Kidney epithelial cell (primary cell): ENCODE measurements at regions not wholly inside any gene's neighbourhood (a gene's known extent, or its start where the extent isn't known, plus 50 kb on each side); places are given as distances from the start of the nearest gene placed in this dataset.
"Not testable (repeated sequence)": the region's sequence is repeated elsewhere in the genome, so short reads cannot be mapped to it uniquely, and the experiment has no call there.

ENCODE experiments used
- DNase-seq: peaks from one replicate; pipeline ENCODE4 v3.0.0-alpha.2; 2010; ENCODE audit warnings: low read depth
- H3K27me3 ChIP-seq: 2 replicates; pipeline ENCODE4 v1.6.0; 2011; ENCODE audit warnings: low read length; ENCODE audit not compliant: control insufficient read depth, insufficient read depth
- H3K36me3 ChIP-seq: 2 replicates; pipeline ENCODE4 v1.5.1; 2011; ENCODE audit warnings: low read length; ENCODE audit not compliant: control insufficient read depth, insufficient read depth
- H3K4me3 ChIP-seq: 2 replicates; pipeline ENCODE4 v1.5.1; 2011; ENCODE audit warnings: low read depth, mild to moderate bottlenecking, control low read depth, low read length
- CTCF ChIP-seq: IDR thresholded peaks from 2 replicates; pipeline ENCODE4 v1.5.1; 2011; ENCODE audit warnings: mild to moderate bottlenecking, moderate library complexity, low read length, control low read depth, inconsistent platforms; ENCODE audit not compliant: insufficient read depth, poor library complexity, severe bottlenecking

- Histone ChIP-seq H3K27me3 (no peaks in the 10 kb centered on the region), H3K4me3 (no peak overlapping the region), H3K36me3 (no peaks in the 10 kb centered on the region)
- no peak for TF ChIP-seq CTCF
- no peak for DNase-seq
These were observed 74.3 kb upstream of the SSBP2 start for GRCh38 chr5:81825237-81825636.

GRCh38 chr5:81823736-81824135, 72.8 kb upstream of the SSBP2 start:
- DNase-seq, H3K27me3 ChIP-seq, H3K36me3 ChIP-seq, H3K4me3 ChIP-seq: not testable (repeated sequence)

DNA sequence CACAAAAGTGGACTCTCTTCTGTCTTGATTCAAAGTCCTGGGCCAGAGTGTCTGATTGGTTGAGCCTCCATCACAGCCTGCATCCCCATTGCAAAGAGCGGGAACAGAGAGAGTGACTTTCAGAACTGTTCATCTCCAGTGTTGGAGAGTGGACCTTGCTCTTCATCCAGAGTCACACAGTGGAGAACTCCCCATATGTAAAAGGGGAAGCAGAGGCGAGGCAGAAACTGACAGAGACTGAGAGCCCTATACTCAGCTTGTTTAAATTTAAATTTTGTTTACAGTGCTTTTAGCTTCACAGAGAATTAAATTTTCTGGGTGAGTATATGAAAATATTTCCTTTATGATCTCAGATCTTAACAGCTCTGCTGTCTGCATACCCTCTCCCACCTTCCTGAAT, 70.0 kb upstream of the SSBP2 start:
- no peaks in the 10 kb centered on the region for H3K36me3 ChIP-seq
- no peak for TF ChIP-seq CTCF
- H3K4me3 ChIP-seq = no peak overlapping the region
- DNase-seq = no peak
- H3K27me3 ChIP-seq = no peaks in the 10 kb centered on the region

DNA sequence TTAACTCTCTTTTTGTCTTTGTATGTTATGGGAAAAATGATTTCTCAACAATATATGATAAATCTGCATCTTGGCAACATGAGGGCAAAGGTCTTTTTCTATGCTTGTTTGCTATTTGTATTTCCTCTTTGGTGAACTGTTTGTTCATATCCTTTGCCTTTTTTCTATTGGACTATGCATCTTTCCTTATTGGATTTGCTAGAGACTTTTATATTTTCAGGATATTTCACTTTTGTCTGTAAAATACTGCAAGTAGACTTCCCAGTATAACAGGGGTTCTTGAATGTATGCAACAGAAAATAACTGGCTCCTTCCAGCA, 69.4 kb upstream of the SSBP2 start:
- TF ChIP-seq CTCF = no peak
- Histone ChIP-seq H3K27me3 (no peaks in the 10 kb centered on the region), H3K36me3 (no peaks in the 10 kb centered on the region), H3K4me3 (no peak overlapping the region)
- DNase-seq = no peak

- no peak for TF ChIP-seq CTCF
- no peaks in the 10 kb centered on the region for H3K36me3 ChIP-seq
- H3K4me3 ChIP-seq = no peak overlapping the region
- H3K27me3 ChIP-seq = no peaks in the 10 kb centered on the region
- no peak for DNase-seq
These were observed 68.8 kb upstream of the SSBP2 start for GRCh38 chr5:81819556-81820317.

GRCh38 chr5:81817980-81818379, 67.1 kb upstream of the SSBP2 start:
- no peak for TF ChIP-seq CTCF
- Histone ChIP-seq H3K36me3 (no peaks in the 10 kb centered on the region), H3K27me3 (no peaks in the 10 kb centered on the region), H3K4me3 (no peak overlapping the region)
- DNase-seq = no peak
